NCI-H526 treated with DMSO at 0.1 percent for 48 hours (cell line): ENCODE measurements at regions not wholly inside any gene's neighbourhood (a gene's known extent, or its start where the extent isn't known, plus 50 kb on each side); places are given as distances from the start of the nearest gene placed in this dataset.
"Not testable (repeated sequence)": the region's sequence is repeated elsewhere in the genome, so short reads cannot be mapped to it uniquely, and the experiment has no call there.

Experiments used
- DNase-seq: peaks from one replicate; lab custom pipeline; 2025; lab: John Stamatoyannopoulos, UW

GRCh38 chr6:168825226-168826077, 384.5 kb downstream of the SMOC2 start:
- no peak for DNase-seq

GRCh38 chr6:168823397-168824212, 382.6 kb downstream of the SMOC2 start:
- DNase-seq: no peak

- DNase-seq: no peak
Measured at GRCh38 chr6:168822376-168822775, 381.4 kb downstream of the SMOC2 start.

- DNase-seq: no peak
Measured at GRCh38 chr6:168819546-168819945, 378.6 kb downstream of the SMOC2 start.

- no peak for DNase-seq
Measured at GRCh38 chr6:168817558-168818159, 376.7 kb downstream of the SMOC2 start.

GRCh38 chr6:168815229-168815628, 374.2 kb downstream of the SMOC2 start:
- no peak for DNase-seq

GRCh38 chr6:168808232-168808631, 367.2 kb downstream of the SMOC2 start:
- DNase-seq: no peak

GRCh38 chr6:168804331-168804730, 363.3 kb downstream of the SMOC2 start:
- DNase-seq: no peak

- no peak for DNase-seq
Measured at GRCh38 chr6:168803874-168804273, 362.9 kb downstream of the SMOC2 start.

GRCh38 chr6:168799067-168799466, 358.1 kb downstream of the SMOC2 start:
- no peak for DNase-seq

- no peak for DNase-seq
Measured at GRCh38 chr6:168796106-168796505, 355.1 kb downstream of the SMOC2 start.

- DNase-seq: not testable (repeated sequence)
Measured at GRCh38 chr6:168795611-168796010, 354.6 kb downstream of the SMOC2 start.

- DNase-seq: no peak
Measured at GRCh38 chr6:168794491-168794890, 353.5 kb downstream of the SMOC2 start.

GRCh38 chr6:168793649-168794048, 352.7 kb downstream of the SMOC2 start:
- no peak for DNase-seq

GRCh38 chr6:168791917-168792316, 350.9 kb downstream of the SMOC2 start:
- no peak for DNase-seq

GRCh38 chr6:168789699-168790098, 348.7 kb downstream of the SMOC2 start:
- no peak for DNase-seq

- DNase-seq: no peak
Measured at GRCh38 chr6:168785720-168786511, 344.9 kb downstream of the SMOC2 start.

GRCh38 chr6:168784426-168784825, 343.4 kb downstream of the SMOC2 start:
- no peak for DNase-seq

- no peak for DNase-seq
Measured at GRCh38 chr6:168783720-168784119, 342.7 kb downstream of the SMOC2 start.

- DNase-seq: no peak
Measured at GRCh38 chr6:168782187-168782751, 341.3 kb downstream of the SMOC2 start.

- DNase-seq: no peak
Measured at GRCh38 chr6:168778201-168778600, 337.2 kb downstream of the SMOC2 start.

GRCh38 chr6:168774381-168774780, 333.4 kb downstream of the SMOC2 start:
- no peak for DNase-seq
